ENCODE measurements at regions not wholly inside any gene's neighbourhood (a gene's known extent, or its start where the extent isn't known, plus 50 kb on each side); places are given as distances from the start of the nearest gene placed in this dataset.

- no peak for TF ChIP-seq POLR2AphosphoS5 (IDR thresholded peaks at IDR 0.05)
- TF ChIP-seq CTCF (IDR thresholded peaks at IDR 0.05): no peak
Observed at GRCh38 chr7:91329571-91329970, 65.3 kb downstream of the FZD1 start.

Data from gastroesophageal sphincter (tissue), 3 donors.